Ureter (tissue), 1 donor: ENCODE measurements at regions not wholly inside any gene's neighbourhood (a gene's known extent, or its start where the extent isn't known, plus 50 kb on each side); places are given as distances from the start of the nearest gene placed in this dataset.

ENCODE experiments used
- DNase-seq: peaks from one replicate; pipeline ENCODE4 v3.0.0-alpha.2; 2020; ENCODE audit warnings: low spot score
- donor health status: DM: yes; HTN: yes; CAD: no.

DNA sequence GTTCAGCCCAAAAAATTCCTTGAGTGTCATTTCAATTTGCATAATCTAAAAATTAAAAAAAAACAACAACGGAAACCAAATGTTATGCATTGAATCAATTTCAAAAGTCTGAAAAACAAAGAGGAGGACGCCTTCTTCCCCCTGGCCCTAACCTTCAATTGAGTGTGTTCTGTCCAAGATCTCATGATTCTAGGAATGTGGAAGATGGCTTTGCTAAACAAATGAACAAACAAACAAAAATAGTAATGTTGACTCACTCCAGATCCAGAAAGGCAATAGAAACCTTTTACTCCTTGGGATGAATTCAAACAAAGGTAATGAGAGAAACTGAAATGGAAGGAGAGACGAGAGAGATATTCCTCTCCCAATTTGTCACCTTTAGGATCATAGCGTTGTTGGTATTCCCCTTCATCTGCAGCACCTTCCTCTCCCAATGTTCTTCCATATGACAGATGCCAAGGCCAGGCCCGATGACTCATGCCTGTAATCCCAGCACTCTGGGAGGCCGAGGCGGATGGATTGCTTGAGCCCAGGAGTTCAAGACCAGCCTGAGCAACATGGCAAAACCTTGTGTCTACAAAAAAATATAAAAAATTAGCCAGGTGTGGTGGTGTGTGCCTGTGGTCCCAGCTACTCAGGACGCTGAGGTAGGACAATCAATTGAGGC, 109.2 kb upstream of the ADGRF1 start:
- no peak for DNase-seq

DNA sequence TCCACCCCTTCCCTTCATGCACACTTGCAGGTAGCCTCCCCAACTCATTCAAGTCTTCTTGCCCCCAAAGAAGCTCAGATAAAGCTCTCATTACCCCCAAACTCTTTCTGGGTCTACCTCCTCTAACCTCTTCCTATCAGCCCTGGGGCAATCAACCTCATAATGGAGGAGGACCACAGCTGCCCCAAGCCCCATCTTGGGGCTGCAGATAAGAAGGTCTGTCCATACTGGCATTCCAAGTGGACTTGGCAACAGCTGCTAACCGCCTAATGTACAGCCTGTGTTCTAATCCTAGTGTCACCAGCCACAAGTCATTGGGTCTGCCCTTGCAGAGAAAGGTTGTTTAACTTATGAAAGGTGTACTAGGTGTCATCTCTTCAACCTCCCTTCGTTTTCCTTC, 107.4 kb upstream of the ADGRF1 start:
- DNase-seq = no peak

DNA sequence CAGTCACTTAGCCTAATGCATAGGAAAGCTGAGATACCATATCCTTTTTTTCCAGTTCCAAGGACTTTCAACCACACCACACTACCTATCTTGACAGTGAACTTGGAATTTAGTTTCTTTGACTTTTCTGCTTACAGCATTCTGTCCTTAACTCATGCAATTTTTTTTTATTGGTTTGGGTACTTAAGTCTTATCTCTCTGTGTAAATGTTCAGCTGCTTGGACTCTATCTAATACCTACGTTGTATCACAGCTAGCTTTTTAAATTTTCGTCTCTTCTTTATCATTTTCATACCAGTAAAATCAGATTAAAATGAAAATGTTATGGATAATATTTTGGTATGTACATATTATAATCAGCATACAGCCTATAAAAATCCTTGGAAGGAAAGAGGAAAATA, 106.9 kb upstream of the ADGRF1 start:
- DNase-seq = no peak

- no peak for DNase-seq
Measured at GRCh38 chr6:47147836-47148344, 105.8 kb upstream of the ADGRF1 start.

GRCh38 chr6:47147175-47147727, 105.1 kb upstream of the ADGRF1 start:
- no peak for DNase-seq

DNA sequence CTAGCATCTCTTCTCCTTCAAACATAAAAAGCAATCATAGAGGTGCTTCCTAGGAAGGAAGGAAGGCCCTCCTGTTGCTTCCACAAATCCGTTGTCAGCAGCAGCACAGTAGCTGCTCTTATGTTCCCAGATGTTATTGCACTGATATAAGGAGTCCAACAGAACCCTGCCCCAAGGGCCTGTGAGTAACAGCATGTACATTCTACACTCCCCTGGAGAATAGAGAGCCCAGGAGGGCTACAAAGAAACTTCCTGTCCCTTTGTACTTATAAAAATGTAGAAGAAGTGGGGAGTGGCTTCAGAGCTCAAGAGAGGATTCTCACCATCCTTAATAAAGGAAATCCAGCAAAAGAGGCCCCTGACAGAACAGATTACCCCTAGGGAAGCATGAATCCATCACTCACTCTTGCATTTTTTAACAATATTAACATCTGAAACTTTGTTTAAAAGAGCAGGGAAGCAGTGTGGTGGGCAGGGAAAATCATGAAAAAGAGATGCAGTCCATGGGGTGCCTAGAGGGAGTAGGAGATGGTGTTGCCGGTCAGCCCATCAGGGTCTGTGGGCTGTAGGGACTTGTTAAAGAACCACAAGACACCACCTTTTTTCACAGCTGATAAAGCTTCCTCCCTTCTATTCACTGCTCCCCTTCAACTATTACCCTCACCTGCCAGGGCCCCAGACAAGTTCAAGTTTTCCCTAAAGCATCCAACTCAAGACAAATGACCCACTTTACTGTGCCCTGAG, 104.5 kb upstream of the ADGRF1 start:
- DNase-seq = no peak

GRCh38 chr6:47145212-47145611, 103.1 kb upstream of the ADGRF1 start:
- no peak for DNase-seq

- no peak for DNase-seq
Measured at GRCh38 chr6:47144306-47144705, 102.2 kb upstream of the ADGRF1 start.

GRCh38 chr6:47141963-47142362, 99.8 kb upstream of the ADGRF1 start:
- no peak for DNase-seq

DNA sequence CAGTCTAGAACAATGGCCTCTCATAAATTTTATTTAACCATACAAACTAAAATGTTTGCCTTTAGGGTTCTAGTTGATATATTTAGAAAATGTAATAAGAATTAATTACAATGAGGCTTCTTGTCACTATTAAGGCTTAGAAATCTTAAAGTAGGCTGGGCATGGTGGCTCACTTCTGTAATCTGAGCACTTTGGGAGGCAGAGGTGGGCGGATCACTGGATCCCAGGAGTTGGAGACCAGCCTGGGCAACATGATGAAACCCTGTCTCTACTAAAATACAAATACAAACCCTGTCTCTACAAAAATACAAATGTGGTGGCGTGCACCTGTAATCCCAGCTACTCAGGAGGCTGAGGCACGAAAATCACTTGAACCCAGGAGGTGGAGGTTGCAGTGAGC, 99.0 kb upstream of the ADGRF1 start:
- no peak for DNase-seq

- DNase-seq = no peak
Measured at GRCh38 chr6:47138046-47138445, 95.9 kb upstream of the ADGRF1 start.

DNA sequence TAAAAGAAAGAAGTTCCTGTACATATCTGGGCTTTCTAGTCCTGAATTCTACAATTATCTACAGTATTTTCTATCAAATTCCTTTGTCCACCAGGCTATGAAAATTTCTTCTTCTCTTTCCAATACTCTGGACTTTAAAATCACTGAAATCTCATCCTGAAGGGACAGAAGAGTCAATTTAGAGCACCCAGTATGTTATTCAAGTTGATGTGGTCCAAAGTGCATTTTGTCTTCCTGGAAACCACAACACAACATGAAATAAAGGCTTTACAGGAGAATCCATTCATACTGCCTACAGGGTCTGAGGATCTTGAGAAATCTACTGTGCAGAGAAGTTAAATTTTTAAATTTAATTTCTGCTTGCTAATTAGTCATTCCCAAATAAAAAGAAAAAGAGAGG, 94.9 kb upstream of the ADGRF1 start:
- DNase-seq = no peak

DNA sequence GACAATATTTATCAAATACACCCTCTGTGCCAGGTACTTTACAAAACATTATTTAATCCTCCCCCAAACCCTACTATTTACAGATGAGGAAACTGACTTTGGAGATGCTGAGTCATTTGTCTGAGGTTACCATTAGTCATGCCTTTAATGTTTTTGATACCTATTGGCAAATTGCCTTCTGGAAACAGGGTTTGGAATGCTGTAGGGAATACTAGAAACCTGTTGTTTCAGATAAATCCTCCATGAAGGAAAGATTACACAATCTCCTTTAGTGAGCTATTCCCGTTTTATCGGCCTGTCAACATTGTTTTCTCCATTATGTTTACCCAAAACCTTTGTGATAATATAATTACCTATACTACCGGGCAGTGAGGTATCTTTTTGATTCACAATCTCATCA, 93.6 kb upstream of the ADGRF1 start:
- DNase-seq = no peak

DNA sequence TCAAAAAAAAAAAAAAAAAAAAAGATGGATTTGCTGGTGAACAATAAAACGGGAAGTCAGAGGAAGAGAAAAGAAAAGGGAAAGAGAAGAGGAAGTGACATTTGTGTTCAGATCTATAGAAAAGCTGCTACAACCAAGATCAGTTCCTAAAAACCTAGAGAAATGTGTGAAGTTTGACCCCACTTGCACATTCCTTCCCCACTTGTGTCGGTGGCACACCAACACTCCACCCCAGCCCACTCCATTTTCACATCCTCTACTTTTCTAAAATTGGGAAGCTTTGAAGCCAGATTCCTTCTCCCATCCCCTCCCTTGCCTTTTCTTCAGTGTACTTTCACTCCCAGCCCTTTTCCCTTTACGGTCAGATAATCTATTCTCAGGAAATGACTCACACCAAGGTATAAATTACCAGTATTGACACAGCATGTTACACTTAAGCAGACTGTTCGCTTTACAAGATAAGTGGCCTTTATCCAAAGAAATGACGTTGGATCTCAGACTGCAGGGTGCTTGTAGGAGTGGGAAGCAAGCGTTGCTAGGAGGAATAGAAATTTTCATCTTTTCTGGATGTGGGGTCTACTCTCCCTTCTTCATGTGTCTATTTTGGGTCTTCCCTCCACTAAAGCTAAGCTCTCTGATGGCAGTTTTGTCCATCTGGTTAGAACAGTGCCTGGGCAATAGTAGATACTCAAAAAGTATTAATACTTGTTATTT, 92.5 kb upstream of the ADGRF1 start:
- no peak for DNase-seq

- no peak for DNase-seq
Measured at GRCh38 chr6:47133230-47134000, 91.3 kb upstream of the ADGRF1 start.

DNA sequence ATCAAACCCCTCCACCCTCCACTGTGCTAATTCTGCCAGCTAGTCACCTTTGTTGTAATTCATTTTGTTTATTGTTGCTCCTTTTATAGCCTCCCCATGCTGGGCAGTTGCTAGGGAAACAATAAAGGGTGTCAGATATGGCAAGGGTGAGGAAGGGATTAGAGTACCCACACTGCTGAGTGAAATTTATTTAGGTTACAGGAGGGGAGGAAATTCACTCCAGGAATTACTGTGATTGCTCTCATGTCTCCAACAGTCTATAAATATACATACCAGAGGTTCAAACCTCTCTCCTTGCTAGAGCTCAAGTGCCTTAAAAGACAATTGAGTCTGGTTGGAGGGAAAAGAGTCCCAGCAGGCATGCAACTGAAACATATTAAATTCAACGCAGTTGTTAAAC, 90.6 kb upstream of the ADGRF1 start:
- no peak for DNase-seq

DNA sequence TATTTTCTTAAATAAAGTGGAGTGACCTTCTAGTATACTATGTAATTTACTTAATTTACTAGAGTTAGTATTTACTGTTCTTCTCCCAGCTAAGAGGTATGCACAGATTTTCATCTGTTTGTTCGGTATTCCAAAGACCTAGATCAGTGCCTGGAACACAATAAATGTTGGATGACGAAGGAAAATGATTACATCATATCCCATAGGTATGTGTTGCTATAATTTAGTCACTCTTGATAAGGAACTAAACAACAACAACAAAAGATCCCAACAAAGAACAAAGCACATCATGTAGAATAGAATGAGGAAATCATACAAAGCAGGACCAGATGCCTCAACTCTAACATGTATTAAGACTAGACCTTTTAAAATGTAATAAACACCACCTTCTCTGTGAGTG, 89.6 kb upstream of the ADGRF1 start:
- DNase-seq = no peak

GRCh38 chr6:47130086-47130485, 88.0 kb upstream of the ADGRF1 start:
- no peak for DNase-seq

DNA sequence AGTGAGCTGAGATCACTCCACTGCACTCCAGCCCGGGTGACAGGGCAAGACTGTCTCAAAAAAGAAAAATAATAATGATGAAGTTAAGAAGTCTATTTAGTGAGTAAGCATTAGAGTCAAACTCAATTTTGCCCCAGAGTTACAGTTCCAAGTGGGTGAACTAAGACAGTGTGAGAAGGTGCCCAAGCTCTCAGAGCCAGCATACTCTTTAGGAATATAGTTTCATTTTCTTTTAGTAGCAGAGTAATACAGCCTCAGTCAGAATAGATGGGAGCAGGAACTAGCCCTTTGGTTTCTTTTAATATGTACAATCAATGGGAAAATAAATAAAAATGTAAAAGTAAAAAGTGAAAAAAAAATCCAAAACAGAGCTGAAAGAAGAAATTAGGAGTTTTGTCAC, 87.0 kb upstream of the ADGRF1 start:
- DNase-seq = no peak

GRCh38 chr6:47126647-47127391, 84.7 kb upstream of the ADGRF1 start:
- no peak for DNase-seq

DNA sequence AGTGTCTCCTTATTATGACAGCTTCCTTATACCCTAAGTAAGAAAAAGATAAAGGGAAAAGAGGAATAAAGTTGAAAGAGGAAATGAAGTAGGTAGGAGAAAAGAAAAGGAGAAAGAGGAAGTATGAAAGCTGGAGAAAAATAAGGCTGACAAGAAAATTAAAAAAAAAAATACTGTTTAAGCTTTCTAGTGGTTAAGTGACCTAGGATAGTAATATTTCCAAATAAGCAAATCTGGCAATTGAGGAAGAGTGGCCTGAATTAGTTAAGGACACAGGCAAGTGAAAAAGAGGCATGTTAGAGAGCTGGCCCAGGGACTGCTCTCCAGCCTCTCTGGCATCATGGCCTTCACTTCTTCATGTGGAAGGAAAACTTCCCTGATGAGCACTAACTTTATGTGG, 76.5 kb upstream of the ADGRF1 start:
- DNase-seq = no peak
